ACHN (cell line): ENCODE measurements at regions not wholly inside any gene's neighbourhood (a gene's known extent, or its start where the extent isn't known, plus 50 kb on each side); places are given as distances from the start of the nearest gene placed in this dataset.

Experiments used
- DNase-seq: peaks from one replicate; pipeline ENCODE4 v3.0.0-alpha.2; 2015
- in situ Hi-C: cut with HindIII; loops from 2 replicates; pipeline ENCODE4 v1.10.0; 2017; ENCODE audit warnings: low sequenced_read_pairs, low pct_ligation_motif_present, low pct_unique_long_range_greater_than_20kb

GRCh38 chr2:196486146-196486545, 153.4 kb upstream of the CCDC150 start:
- DNase-seq = no peak
- in situ Hi-C loops = no loop called here

GRCh38 chr2:196487417-196487816, 152.1 kb upstream of the CCDC150 start:
- DNase-seq = no peak
- in situ Hi-C loops = no loop called here

GRCh38 chr2:196489371-196489770, 150.1 kb upstream of the CCDC150 start:
- no peak for DNase-seq
- in situ Hi-C loops = no loop called here

DNA sequence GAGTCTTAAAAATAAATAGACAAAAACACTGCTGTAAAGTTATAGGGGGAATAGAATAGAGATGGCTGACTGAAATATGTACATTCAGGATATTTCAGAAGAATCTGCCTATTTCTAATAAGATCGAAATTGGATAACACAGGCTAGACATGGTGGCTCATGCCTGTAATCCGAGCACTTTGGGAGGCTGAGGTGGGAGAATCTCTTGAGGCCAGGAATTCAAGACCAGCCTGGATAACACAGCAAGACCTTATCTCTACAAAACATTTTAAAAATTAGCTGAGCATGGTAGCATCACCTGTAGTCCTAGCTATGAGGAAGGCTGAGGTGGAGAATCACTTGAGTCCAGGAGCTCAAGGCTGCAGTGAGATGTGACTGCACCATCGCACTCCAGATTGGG, 146.6 kb upstream of the CCDC150 start:
- in situ Hi-C loops = no loop called here
- DNase-seq = no peak

GRCh38 chr2:196498962-196499361, 140.6 kb upstream of the CCDC150 start:
- no peak for DNase-seq
- in situ Hi-C loops = no loop called here

- no peak for DNase-seq
- in situ Hi-C loops = no loop called here
Measured at GRCh38 chr2:196499686-196500085, 139.8 kb upstream of the CCDC150 start.

GRCh38 chr2:196500686-196501431, 138.7 kb upstream of the CCDC150 start:
- in situ Hi-C loops = no loop called here
- no peak for DNase-seq

GRCh38 chr2:196501836-196502235, 137.7 kb upstream of the CCDC150 start:
- no peak for DNase-seq
- in situ Hi-C loops = no loop called here

GRCh38 chr2:196502386-196502785, 137.1 kb upstream of the CCDC150 start:
- no peak for DNase-seq
- in situ Hi-C loops = no loop called here

- in situ Hi-C loops = no loop called here
- DNase-seq = no peak
Measured at GRCh38 chr2:196503398-196503797, 136.1 kb upstream of the CCDC150 start.

DNA sequence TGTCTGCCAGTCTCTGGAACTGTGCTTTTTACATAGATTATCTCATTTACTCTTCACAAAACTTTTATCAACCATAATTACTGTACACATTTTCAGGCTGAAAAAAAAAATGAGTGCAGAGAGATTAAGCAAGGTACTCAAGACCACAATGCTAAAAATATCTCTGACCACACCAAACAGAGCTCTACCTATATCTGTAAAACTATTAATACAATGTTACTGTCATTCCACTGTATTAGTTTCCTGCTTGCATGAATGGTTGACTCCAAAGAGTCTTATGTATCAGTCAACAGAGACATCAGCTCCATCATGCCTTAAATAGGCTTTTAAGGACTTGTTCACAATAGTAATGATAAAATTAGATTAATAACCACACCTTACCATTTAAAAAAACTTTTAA, 134.7 kb upstream of the CCDC150 start:
- in situ Hi-C loops = no loop called here

GRCh38 chr2:196510246-196510645, 129.3 kb upstream of the CCDC150 start:
- in situ Hi-C loops = no loop called here
- no peak for DNase-seq

More for the DNA sequence above, 134.7 kb upstream of the CCDC150 start:
- no peak for DNase-seq

- in situ Hi-C loops = no loop called here
- no peak for DNase-seq
Measured at GRCh38 chr2:196511258-196512168, 128.0 kb upstream of the CCDC150 start.

- no peak for DNase-seq
- in situ Hi-C loops = no loop called here
Measured at GRCh38 chr2:196513796-196514526, 125.6 kb upstream of the CCDC150 start.

GRCh38 chr2:196514641-196515040, 124.9 kb upstream of the CCDC150 start:
- no peak for DNase-seq
- in situ Hi-C loops = no loop called here

DNA sequence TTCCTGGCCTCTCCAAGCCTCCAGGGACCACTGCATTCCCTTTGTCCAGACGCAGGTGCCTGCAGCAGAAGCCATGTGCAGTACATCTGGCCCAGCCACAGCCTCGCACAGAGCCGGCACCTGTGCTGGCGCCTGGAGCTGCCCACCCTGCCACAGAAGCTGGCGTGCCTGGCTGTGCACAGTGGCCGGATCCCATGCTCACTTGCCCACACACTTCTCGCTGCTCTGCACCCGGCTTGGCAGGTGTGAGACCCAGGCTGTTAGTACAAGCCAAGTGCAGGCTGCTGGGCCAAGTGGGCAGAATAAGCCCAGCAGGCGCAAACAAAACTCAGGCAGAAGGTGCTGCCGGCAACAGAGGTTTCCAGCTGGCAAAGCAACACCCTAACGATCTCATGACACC, 124.5 kb upstream of the CCDC150 start:
- in situ Hi-C loops = no loop called here
- DNase-seq = no peak

GRCh38 chr2:196515608-196516007, 123.9 kb upstream of the CCDC150 start:
- in situ Hi-C loops = no loop called here
- DNase-seq = no peak

DNA sequence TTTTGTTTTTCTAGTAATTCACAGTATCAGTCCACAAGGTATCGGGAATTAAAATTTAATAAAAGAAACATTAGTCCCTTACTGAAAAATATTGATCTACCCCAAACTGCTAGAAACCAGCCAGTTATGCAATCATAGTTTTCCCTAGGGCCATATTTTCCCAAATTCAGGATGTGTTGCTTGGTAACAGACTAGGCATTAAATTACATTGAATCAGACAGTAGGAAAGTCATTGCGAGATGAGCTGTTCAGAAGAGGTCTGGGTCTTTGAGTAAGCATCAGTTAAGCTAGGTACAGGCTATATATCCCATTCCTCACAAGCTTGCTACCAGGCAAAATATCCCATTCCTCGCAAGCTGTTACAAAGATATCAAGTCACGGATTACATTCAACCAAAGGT, 123.0 kb upstream of the CCDC150 start:
- in situ Hi-C loops = no loop called here
- DNase-seq = no peak

DNA sequence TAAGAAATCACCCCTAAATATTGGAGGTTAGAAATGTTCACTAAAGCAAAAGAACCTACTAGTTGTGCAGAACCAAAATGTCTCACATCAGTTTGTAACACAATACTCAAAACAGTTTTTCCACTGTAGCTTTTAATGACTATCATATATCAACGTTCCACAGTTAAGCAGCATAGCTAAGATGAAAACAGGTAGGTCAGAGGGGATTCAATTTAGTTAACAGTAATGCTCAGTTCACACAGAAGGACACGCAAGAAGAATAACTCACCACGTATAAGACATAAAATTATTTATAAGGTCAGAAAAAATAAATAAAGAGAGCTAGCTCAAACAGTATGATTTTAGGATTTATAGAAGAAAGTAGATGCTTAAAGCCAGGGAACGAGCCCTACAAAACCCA, 118.9 kb upstream of the CCDC150 start:
- in situ Hi-C loops = no loop called here
- no peak for DNase-seq
